HL-60 (cell line): ENCODE measurements at regions not wholly inside any gene's neighbourhood (a gene's known extent, or its start where the extent isn't known, plus 50 kb on each side); places are given as distances from the start of the nearest gene placed in this dataset.

Experiments
- POLR2AphosphoS5 ChIP-seq: IDR thresholded peaks from 2 replicates; pipeline ENCODE4 v1.6.1; 2012; ENCODE audit warnings: low read depth
- SPI1 ChIP-seq: IDR thresholded peaks from 2 replicates; pipeline ENCODE4 v1.6.1; 2012; ENCODE audit warnings: low read depth, mild to moderate bottlenecking, borderline replicate concordance
- TF ChIP-seq, protein P1 (sequence below): IDR thresholded peaks from one replicate; pipeline ENCODE4 v1.5.1; 2011; ENCODE audit warnings: low read length, control low read depth, inconsistent platforms; ENCODE audit not compliant: insufficient read depth
- TF ChIP-seq, protein P2 (sequence below): IDR thresholded peaks from 2 replicates; pipeline ENCODE4 v1.6.1; 2012; ENCODE audit warnings: low read depth; ENCODE audit not compliant: insufficient replicate concordance

DNA sequence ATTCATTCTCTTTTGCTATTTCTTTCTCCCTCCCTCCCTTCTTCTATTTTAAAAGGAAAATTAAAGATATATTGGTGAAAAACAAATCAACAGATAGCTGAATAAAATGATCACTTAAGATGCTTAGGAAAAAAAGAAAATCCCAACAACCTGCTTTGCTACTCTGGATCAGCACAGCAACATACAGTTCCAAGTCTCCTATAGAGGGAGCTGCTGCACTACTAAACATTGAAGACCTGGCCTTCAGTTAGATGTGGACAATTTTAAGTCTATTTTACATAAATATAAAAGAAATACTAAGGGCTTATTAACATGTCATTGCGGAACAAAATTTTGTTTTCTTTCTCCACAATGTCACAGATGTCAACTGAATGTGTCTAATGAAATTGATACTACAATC, 226.4 kb downstream of the MAGEB5 start:
- TF ChIP-seq, protein P1, sequence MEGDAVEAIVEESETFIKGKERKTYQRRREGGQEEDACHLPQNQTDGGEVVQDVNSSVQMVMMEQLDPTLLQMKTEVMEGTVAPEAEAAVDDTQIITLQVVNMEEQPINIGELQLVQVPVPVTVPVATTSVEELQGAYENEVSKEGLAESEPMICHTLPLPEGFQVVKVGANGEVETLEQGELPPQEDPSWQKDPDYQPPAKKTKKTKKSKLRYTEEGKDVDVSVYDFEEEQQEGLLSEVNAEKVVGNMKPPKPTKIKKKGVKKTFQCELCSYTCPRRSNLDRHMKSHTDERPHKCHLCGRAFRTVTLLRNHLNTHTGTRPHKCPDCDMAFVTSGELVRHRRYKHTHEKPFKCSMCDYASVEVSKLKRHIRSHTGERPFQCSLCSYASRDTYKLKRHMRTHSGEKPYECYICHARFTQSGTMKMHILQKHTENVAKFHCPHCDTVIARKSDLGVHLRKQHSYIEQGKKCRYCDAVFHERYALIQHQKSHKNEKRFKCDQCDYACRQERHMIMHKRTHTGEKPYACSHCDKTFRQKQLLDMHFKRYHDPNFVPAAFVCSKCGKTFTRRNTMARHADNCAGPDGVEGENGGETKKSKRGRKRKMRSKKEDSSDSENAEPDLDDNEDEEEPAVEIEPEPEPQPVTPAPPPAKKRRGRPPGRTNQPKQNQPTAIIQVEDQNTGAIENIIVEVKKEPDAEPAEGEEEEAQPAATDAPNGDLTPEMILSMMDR = no peak
- no peak for TF ChIP-seq POLR2AphosphoS5
- TF ChIP-seq SPI1 = no peak
- TF ChIP-seq, protein P2, sequence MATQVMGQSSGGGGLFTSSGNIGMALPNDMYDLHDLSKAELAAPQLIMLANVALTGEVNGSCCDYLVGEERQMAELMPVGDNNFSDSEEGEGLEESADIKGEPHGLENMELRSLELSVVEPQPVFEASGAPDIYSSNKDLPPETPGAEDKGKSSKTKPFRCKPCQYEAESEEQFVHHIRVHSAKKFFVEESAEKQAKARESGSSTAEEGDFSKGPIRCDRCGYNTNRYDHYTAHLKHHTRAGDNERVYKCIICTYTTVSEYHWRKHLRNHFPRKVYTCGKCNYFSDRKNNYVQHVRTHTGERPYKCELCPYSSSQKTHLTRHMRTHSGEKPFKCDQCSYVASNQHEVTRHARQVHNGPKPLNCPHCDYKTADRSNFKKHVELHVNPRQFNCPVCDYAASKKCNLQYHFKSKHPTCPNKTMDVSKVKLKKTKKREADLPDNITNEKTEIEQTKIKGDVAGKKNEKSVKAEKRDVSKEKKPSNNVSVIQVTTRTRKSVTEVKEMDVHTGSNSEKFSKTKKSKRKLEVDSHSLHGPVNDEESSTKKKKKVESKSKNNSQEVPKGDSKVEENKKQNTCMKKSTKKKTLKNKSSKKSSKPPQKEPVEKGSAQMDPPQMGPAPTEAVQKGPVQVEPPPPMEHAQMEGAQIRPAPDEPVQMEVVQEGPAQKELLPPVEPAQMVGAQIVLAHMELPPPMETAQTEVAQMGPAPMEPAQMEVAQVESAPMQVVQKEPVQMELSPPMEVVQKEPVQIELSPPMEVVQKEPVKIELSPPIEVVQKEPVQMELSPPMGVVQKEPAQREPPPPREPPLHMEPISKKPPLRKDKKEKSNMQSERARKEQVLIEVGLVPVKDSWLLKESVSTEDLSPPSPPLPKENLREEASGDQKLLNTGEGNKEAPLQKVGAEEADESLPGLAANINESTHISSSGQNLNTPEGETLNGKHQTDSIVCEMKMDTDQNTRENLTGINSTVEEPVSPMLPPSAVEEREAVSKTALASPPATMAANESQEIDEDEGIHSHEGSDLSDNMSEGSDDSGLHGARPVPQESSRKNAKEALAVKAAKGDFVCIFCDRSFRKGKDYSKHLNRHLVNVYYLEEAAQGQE = no peak
